ENCODE measurements at regions not wholly inside any gene's neighbourhood (a gene's known extent, or its start where the extent isn't known, plus 50 kb on each side); places are given as distances from the start of the nearest gene placed in this dataset.

- no peak overlapping the region for H2AFZ ChIP-seq (ENCODE audit: control insufficient read depth, low read depth, low read length)
- TF ChIP-seq SRF (IDR thresholded peaks at IDR 0.05; ENCODE audit: low read depth in 2 of 2, low read length in 2 of 2) (no peak), PAX5 (IDR thresholded peaks at IDR 0.05; ENCODE audit: borderline replicate concordance, low read depth, low read length) (0 out of 2 replicates have a peak, but pooled peaks have one; percentile 15)
- ChIA-PET SMC1A (ENCODE audit: uncharacterized antibody, unreplicated experiment) (interaction anchor here (0.6 to 15.7 kb wide), 18 partner anchors 7 to 183 kb away, joined by 3 to 222 read pairs (median 3); no protein-coding TSS in a partner anchor), RAD21 (ENCODE audit: unreplicated experiment) (interaction anchor here (0.7 to 14.1 kb wide), 8 partner anchors 12 to 81 kb away, joined by 3 to 223 read pairs (median 7); no protein-coding TSS in a partner anchor), POLR2A (interaction anchor here (0.7 to 1.4 kb wide), 5 partner anchors 8 to 108 kb away, joined by 3 to 4 read pairs (median 3); no protein-coding TSS in a partner anchor), CTCF (interaction anchor here (0.9 to 1.7 kb wide), 5 partner anchors 9 to 47 kb away, joined by 3 to 6 read pairs (median 5); no protein-coding TSS in a partner anchor)
- FAIRE-seq = no peak
- no peak overlapping the region for H3K27ac ChIP-seq (ENCODE audit: control insufficient read depth, insufficient read depth)
- H3K27me3 ChIP-seq (replicated peaks in 1 of 2; ENCODE audit: control insufficient read depth in 2 of 2, insufficient read depth in 2 of 2, low read length in 1 of 2) = no peaks in the 10 kb centered on the region
- intact Hi-C loops (cut with micrococcal nuclease; ENCODE audit: unreplicated experiment) = no loop called here
- in situ Hi-C loops (cut with MboI) = no loop called here
- no peak overlapping the region for H3K9ac ChIP-seq (ENCODE audit: control insufficient read depth, insufficient read depth, low read length)
- DNase-seq (ENCODE audit: low read depth, low spot score) = no peak
- H3K9me3 ChIP-seq (replicated peaks; ENCODE audit: control insufficient read depth, insufficient read depth, low read length) = no peaks in the 10 kb centered on the region; the same call in 2 of the 3 replicates
- peak; percentile 5; the same call in 1 of the 3 replicates for ATAC-seq
- H3K4me1 ChIP-seq (ENCODE audit: control insufficient read depth, insufficient read depth, low read length) = peaks cover 26% of the 10 kb centered on the region
- no peak overlapping the region for H3K4me3 ChIP-seq
- no TSS peak for BruUV-seq (replicated peaks)
- no peaks in the 10 kb centered on the region for H4K20me1 ChIP-seq (ENCODE audit: control insufficient read depth, insufficient read depth)
- 0% methylated on average over 1 of the region's 1 CpG for WGBS (ENCODE audit: insufficient coverage, insufficient replicate concordance, low lambda C conversion rate, missing lambda C conversion rate)
- no peaks in the 10 kb centered on the region for H3K79me2 ChIP-seq (ENCODE audit: control insufficient read depth, insufficient read depth, low read length)
- no peaks in the 10 kb centered on the region for H3K36me3 ChIP-seq (ENCODE audit: control insufficient read depth in 2 of 2, insufficient read depth in 2 of 2, low read length in 1 of 2)
- H3K4me2 ChIP-seq (ENCODE audit: control insufficient read depth, insufficient read depth) = no peak overlapping the region
These were observed 176.1 kb upstream of the PHYHIPL start for GRCh38 chr10:59000162-59000825.

- FAIRE-seq = no peak
- no peaks in the 10 kb centered on the region for H3K79me2 ChIP-seq (ENCODE audit: control insufficient read depth, insufficient read depth, low read length)
- H3K9ac ChIP-seq (ENCODE audit: control insufficient read depth, insufficient read depth, low read length) = no peak overlapping the region
- RAD21 ChIA-PET (ENCODE audit: unreplicated experiment) = interaction anchor here (0.8 to 14.1 kb wide), 10 partner anchors 10 to 67 kb away, joined by 3 to 223 read pairs (median 6); no protein-coding TSS in a partner anchor
- in situ Hi-C loops (cut with MboI) = no loop called here
- no peak overlapping the region for H3K4me2 ChIP-seq (ENCODE audit: control insufficient read depth, insufficient read depth)
- no peak overlapping the region for H3K4me3 ChIP-seq
- H3K36me3 ChIP-seq (ENCODE audit: control insufficient read depth in 2 of 2, insufficient read depth in 2 of 2, low read length in 1 of 2) = no peaks in the 10 kb centered on the region
- SMC1A ChIA-PET (ENCODE audit: uncharacterized antibody, unreplicated experiment) = interaction anchor here (0.6 to 15.7 kb wide), 12 partner anchors 8 to 179 kb away, joined by 3 to 222 read pairs (median 4); no protein-coding TSS in a partner anchor
- no peak for DNase-seq (ENCODE audit: low read depth, low spot score)
- CTCF ChIA-PET = interaction anchor here (0.7 to 1.9 kb wide), 7 partner anchors 10 to 48 kb away, joined by 3 to 6 read pairs (median 3); no protein-coding TSS in a partner anchor
- peak overlapping the region; percentile 15; the same call in 1 of the 2 replicates for H2AFZ ChIP-seq (ENCODE audit: control insufficient read depth, low read depth, low read length)
- intact Hi-C loops (cut with micrococcal nuclease; ENCODE audit: unreplicated experiment) = no loop called here
- H3K9me3 ChIP-seq (replicated peaks; ENCODE audit: control insufficient read depth, insufficient read depth, low read length) = no peaks in the 10 kb centered on the region; the same call in 2 of the 3 replicates
- no peaks in the 10 kb centered on the region for H4K20me1 ChIP-seq (ENCODE audit: control insufficient read depth, insufficient read depth)
- 2% methylated on average over 3 of the region's 3 CpGs for WGBS (ENCODE audit: insufficient coverage, insufficient replicate concordance, low lambda C conversion rate, missing lambda C conversion rate)
- no TSS peak for BruUV-seq (replicated peaks)
- peaks cover 13% of the 10 kb centered on the region for H3K4me1 ChIP-seq (ENCODE audit: control insufficient read depth, insufficient read depth, low read length)
- TF ChIP-seq, protein P1, sequence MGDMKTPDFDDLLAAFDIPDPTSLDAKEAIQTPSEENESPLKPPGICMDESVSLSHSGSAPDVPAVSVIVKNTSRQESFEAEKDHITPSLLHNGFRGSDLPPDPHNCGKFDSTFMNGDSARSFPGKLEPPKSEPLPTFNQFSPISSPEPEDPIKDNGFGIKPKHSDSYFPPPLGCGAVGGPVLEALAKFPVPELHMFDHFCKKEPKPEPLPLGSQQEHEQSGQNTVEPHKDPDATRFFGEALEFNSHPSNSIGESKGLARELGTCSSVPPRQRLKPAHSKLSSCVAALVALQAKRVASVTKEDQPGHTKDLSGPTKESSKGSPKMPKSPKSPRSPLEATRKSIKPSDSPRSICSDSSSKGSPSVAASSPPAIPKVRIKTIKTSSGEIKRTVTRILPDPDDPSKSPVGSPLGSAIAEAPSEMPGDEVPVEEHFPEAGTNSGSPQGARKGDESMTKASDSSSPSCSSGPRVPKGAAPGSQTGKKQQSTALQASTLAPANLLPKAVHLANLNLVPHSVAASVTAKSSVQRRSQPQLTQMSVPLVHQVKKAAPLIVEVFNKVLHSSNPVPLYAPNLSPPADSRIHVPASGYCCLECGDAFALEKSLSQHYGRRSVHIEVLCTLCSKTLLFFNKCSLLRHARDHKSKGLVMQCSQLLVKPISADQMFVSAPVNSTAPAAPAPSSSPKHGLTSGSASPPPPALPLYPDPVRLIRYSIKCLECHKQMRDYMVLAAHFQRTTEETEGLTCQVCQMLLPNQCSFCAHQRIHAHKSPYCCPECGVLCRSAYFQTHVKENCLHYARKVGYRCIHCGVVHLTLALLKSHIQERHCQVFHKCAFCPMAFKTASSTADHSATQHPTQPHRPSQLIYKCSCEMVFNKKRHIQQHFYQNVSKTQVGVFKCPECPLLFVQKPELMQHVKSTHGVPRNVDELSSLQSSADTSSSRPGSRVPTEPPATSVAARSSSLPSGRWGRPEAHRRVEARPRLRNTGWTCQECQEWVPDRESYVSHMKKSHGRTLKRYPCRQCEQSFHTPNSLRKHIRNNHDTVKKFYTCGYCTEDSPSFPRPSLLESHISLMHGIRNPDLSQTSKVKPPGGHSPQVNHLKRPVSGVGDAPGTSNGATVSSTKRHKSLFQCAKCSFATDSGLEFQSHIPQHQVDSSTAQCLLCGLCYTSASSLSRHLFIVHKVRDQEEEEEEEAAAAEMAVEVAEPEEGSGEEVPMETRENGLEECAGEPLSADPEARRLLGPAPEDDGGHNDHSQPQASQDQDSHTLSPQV (IDR thresholded peaks at IDR 0.05) = no peak
- TF ChIP-seq, protein P2, sequence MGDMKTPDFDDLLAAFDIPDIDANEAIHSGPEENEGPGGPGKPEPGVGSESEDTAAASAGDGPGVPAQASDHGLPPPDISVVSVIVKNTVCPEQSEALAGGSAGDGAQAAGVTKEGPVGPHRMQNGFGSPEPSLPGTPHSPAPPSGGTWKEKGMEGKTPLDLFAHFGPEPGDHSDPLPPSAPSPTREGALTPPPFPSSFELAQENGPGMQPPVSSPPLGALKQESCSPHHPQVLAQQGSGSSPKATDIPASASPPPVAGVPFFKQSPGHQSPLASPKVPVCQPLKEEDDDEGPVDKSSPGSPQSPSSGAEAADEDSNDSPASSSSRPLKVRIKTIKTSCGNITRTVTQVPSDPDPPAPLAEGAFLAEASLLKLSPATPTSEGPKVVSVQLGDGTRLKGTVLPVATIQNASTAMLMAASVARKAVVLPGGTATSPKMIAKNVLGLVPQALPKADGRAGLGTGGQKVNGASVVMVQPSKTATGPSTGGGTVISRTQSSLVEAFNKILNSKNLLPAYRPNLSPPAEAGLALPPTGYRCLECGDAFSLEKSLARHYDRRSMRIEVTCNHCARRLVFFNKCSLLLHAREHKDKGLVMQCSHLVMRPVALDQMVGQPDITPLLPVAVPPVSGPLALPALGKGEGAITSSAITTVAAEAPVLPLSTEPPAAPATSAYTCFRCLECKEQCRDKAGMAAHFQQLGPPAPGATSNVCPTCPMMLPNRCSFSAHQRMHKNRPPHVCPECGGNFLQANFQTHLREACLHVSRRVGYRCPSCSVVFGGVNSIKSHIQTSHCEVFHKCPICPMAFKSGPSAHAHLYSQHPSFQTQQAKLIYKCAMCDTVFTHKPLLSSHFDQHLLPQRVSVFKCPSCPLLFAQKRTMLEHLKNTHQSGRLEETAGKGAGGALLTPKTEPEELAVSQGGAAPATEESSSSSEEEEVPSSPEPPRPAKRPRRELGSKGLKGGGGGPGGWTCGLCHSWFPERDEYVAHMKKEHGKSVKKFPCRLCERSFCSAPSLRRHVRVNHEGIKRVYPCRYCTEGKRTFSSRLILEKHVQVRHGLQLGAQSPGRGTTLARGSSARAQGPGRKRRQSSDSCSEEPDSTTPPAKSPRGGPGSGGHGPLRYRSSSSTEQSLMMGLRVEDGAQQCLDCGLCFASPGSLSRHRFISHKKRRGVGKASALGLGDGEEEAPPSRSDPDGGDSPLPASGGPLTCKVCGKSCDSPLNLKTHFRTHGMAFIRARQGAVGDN (IDR thresholded peaks at IDR 0.05) = peak; percentile 39; the same call in 1 of the 2 replicates
- POLR2A ChIA-PET = interaction anchor here (0.8 to 1.1 kb wide), 3 partner anchors 9 to 34 kb away, joined by 3 to 4 read pairs (median 3); no protein-coding TSS in a partner anchor
- no peak for ATAC-seq
- H3K27me3 ChIP-seq (replicated peaks in 1 of 2; ENCODE audit: control insufficient read depth in 2 of 2, insufficient read depth in 2 of 2, low read length in 1 of 2) = no peaks in the 10 kb centered on the region
- H3K27ac ChIP-seq (ENCODE audit: control insufficient read depth, insufficient read depth) = no peak overlapping the region
These were observed 174.4 kb upstream of the PHYHIPL start for GRCh38 chr10:59002011-59002410.

Data from GM12878 (cell line).